ENCODE measurements at regions not wholly inside any gene's neighbourhood (a gene's known extent, or its start where the extent isn't known, plus 50 kb on each side); places are given as distances from the start of the nearest gene placed in this dataset.

DNA sequence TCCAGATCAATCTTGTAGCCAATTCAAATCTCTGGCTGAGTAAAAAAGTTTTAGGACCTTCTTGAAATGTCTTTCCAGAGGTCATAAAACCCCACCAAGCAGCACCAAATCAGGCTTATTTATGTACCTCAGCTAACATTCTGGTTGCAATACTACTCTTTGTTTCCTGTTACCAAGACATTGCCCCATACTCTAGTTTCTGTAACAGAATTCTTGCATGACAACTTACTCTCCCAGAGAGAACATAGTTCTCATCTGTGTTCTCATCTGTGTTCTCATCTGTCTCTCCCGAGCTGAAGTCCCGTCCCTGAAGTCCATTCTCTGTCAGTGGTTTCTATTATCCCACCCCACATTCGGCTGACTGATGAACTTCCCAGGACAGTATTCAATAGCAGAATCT is 1285.1 kb downstream of the XPNPEP1 start:
- no TSS peak for BruUV-seq (replicated peaks)
- intact Hi-C loops (cut with micrococcal nuclease), result no loop called here

DNA sequence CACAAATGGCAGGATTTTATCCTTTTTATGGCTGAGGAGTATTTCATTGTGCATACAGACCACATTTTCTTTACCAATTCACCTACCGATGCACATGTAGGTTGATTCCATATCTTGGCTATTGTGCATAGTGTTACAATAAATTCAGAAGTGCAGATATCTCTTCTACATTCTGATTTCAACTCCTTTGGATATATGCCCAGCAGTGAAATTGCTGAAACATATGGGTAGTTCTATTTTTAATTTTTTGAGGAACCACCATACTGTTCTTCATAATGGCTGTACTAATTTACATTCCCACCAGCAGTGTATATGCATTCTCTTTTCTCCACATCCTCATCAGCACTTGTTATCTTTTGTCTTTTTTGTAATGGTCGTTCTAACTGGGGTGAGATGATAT is 1290.3 kb downstream of the XPNPEP1 start:
- H3K36me3 ChIP-seq (ENCODE audit: low read depth, low read length), result no peaks in the 10 kb centered on the region
- TF ChIP-seq EZH2 (IDR thresholded peaks at IDR 0.05; ENCODE audit: low read length, unreplicated experiment) (no peak), EZH2phosphoT487 (IDR thresholded peaks at IDR 0.05; ENCODE audit: borderline replicate concordance, low read length) (no peak)
- TF ChIP-seq, protein P1, sequence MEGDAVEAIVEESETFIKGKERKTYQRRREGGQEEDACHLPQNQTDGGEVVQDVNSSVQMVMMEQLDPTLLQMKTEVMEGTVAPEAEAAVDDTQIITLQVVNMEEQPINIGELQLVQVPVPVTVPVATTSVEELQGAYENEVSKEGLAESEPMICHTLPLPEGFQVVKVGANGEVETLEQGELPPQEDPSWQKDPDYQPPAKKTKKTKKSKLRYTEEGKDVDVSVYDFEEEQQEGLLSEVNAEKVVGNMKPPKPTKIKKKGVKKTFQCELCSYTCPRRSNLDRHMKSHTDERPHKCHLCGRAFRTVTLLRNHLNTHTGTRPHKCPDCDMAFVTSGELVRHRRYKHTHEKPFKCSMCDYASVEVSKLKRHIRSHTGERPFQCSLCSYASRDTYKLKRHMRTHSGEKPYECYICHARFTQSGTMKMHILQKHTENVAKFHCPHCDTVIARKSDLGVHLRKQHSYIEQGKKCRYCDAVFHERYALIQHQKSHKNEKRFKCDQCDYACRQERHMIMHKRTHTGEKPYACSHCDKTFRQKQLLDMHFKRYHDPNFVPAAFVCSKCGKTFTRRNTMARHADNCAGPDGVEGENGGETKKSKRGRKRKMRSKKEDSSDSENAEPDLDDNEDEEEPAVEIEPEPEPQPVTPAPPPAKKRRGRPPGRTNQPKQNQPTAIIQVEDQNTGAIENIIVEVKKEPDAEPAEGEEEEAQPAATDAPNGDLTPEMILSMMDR (conservative IDR thresholded peaks at IDR 0.05; ENCODE audit: low read depth, low read length), result no peak
- peaks cover 10% of the 10 kb centered on the region for H3K4me1 ChIP-seq (ENCODE audit: insufficient read depth, low read length)
- H3K9me3 ChIP-seq (ENCODE audit: low read length), result no peaks in the 10 kb centered on the region
- no TSS peak for BruUV-seq (replicated peaks)
- ChIA-PET POLR2A (ENCODE audit: unreplicated experiment) (no interaction called here), CTCF (no interaction called here)
- H3K4me3 ChIP-seq (ENCODE audit: low read length), result no peak overlapping the region
- ATAC-seq (no peak), DNase-seq (no peak)
- H3F3A ChIP-seq (ENCODE audit: low read length, unreplicated experiment), result no peaks in the 10 kb centered on the region
- H3K27me3 ChIP-seq (ENCODE audit: low read length), result no peaks in the 10 kb centered on the region
- no peak overlapping the region for H3K9ac ChIP-seq (ENCODE audit: low read length)
- no peaks in the 10 kb centered on the region for H3K9me2 ChIP-seq (replicated peaks; ENCODE audit: low read length)
- intact Hi-C loops (cut with micrococcal nuclease), result no loop called here
- H3K4me2 ChIP-seq (ENCODE audit: low read length), result no peak overlapping the region
- no peaks in the 10 kb centered on the region for H3K79me2 ChIP-seq (ENCODE audit: low read length)
- no peak overlapping the region for H2AFZ ChIP-seq (ENCODE audit: low read length)
- H4K20me1 ChIP-seq (ENCODE audit: low read length), result no peaks in the 10 kb centered on the region
- no peak overlapping the region for H3K27ac ChIP-seq (ENCODE audit: low read length)

More for the DNA sequence above, 1285.1 kb downstream of the XPNPEP1 start:
- DNase-seq (no peak), ATAC-seq (no peak)
- H3K4me2 ChIP-seq (ENCODE audit: low read length), result no peak overlapping the region
- H3K4me1 ChIP-seq (ENCODE audit: insufficient read depth, low read length), result no peaks in the 10 kb centered on the region
- H3K9me2 ChIP-seq (replicated peaks; ENCODE audit: low read length), result no peaks in the 10 kb centered on the region
- TF ChIP-seq EZH2 (IDR thresholded peaks at IDR 0.05; ENCODE audit: low read length, unreplicated experiment), result no peak
- TF ChIP-seq, protein P1 (conservative IDR thresholded peaks at IDR 0.05; ENCODE audit: low read depth, low read length), result no peak
- TF ChIP-seq EZH2phosphoT487 (IDR thresholded peaks at IDR 0.05; ENCODE audit: borderline replicate concordance, low read length), result no peak
- CTCF ChIA-PET, result no interaction called here
- no peaks in the 10 kb centered on the region for H3K36me3 ChIP-seq (ENCODE audit: low read depth, low read length)
- H4K20me1 ChIP-seq (ENCODE audit: low read length), result no peaks in the 10 kb centered on the region
- no peak overlapping the region for H2AFZ ChIP-seq (ENCODE audit: low read length)
- H3K27ac ChIP-seq (ENCODE audit: low read length), result no peak overlapping the region
- no peaks in the 10 kb centered on the region for H3K79me2 ChIP-seq (ENCODE audit: low read length)
- H3K9me3 ChIP-seq (ENCODE audit: low read length), result no peaks in the 10 kb centered on the region
- H3K27me3 ChIP-seq (ENCODE audit: low read length), result no peaks in the 10 kb centered on the region
- H3K4me3 ChIP-seq (ENCODE audit: low read length), result no peak overlapping the region
- no peak overlapping the region for H3K9ac ChIP-seq (ENCODE audit: low read length)
- POLR2A ChIA-PET (ENCODE audit: unreplicated experiment), result no interaction called here
- no peaks in the 10 kb centered on the region for H3F3A ChIP-seq (ENCODE audit: low read length, unreplicated experiment)

DNA sequence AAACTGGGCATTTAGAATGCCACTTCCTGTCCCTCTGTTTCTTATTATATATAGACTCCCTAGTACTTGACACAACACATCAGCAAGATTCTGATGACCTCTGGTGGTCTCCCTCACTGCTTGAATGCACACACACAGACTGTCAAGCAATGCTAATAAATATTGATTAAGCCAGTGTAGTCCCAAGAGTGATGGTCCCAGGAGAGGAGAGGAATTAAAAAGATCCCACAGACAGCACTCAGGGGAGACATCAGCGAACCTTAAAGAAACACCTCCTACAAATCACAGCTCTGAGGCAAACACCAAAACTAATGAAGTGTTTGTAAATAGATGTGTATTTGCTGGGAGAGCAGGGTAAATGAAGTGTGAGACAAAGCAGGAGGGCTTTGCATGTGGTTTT is 1291.2 kb downstream of the XPNPEP1 start:
- POLR2A ChIA-PET (ENCODE audit: unreplicated experiment), result no interaction called here

More for the DNA sequence above, 1291.2 kb downstream of the XPNPEP1 start:
- BruUV-seq (replicated peaks), result no TSS peak
- ATAC-seq (no peak), DNase-seq (no peak)
- CTCF ChIA-PET, result no interaction called here
- Histone ChIP-seq H3F3A (ENCODE audit: low read length, unreplicated experiment) (no peaks in the 10 kb centered on the region), H3K27me3 (ENCODE audit: low read length) (no peaks in the 10 kb centered on the region), H3K4me2 (ENCODE audit: low read length) (no peak overlapping the region), H3K36me3 (ENCODE audit: low read depth, low read length) (no peaks in the 10 kb centered on the region), H2AFZ (ENCODE audit: low read length) (no peak overlapping the region), H3K9me3 (ENCODE audit: low read length) (no peaks in the 10 kb centered on the region), H3K4me1 (ENCODE audit: insufficient read depth, low read length) (peaks cover 10% of the 10 kb centered on the region), H4K20me1 (ENCODE audit: low read length) (no peaks in the 10 kb centered on the region), H3K9ac (ENCODE audit: low read length) (no peak overlapping the region), H3K9me2 (replicated peaks; ENCODE audit: low read length) (no peaks in the 10 kb centered on the region), H3K4me3 (ENCODE audit: low read length) (no peak overlapping the region), H3K79me2 (ENCODE audit: low read length) (no peaks in the 10 kb centered on the region), H3K27ac (ENCODE audit: low read length) (no peak overlapping the region)
- TF ChIP-seq EZH2 (IDR thresholded peaks at IDR 0.05; ENCODE audit: low read length, unreplicated experiment), result no peak
- no peak for TF ChIP-seq EZH2phosphoT487 (IDR thresholded peaks at IDR 0.05; ENCODE audit: borderline replicate concordance, low read length)
- TF ChIP-seq, protein P1 (conservative IDR thresholded peaks at IDR 0.05; ENCODE audit: low read depth, low read length), result no peak
- intact Hi-C loops (cut with micrococcal nuclease), result no loop called here
